Mesodermal cell (in vitro differentiated cells): ENCODE measurements at regions not wholly inside any gene's neighbourhood (a gene's known extent, or its start where the extent isn't known, plus 50 kb on each side); places are given as distances from the start of the nearest gene placed in this dataset.
"Not testable (repeated sequence)": the region's sequence is repeated elsewhere in the genome, so short reads cannot be mapped to it uniquely, and the experiment has no call there.

Experiments used
- H3K27ac ChIP-seq: 2 replicates; pipeline ENCODE4 v1.7.0; 2013; ENCODE audit warnings: mild to moderate bottlenecking, low read depth, low read length, moderate library complexity; ENCODE audit not compliant: severe bottlenecking
- H3K36me3 ChIP-seq: 2 replicates; pipeline ENCODE4 v1.7.1; 2013; ENCODE audit warnings: mild to moderate bottlenecking, low read length, moderate library complexity; ENCODE audit not compliant: control insufficient read depth, insufficient read depth
- H3K4me1 ChIP-seq: one replicate; pipeline ENCODE4 v1.7.1; 2013; ENCODE audit warnings: mild to moderate bottlenecking, low read length; ENCODE audit not compliant: insufficient read depth, control insufficient read depth, poor library complexity, severe bottlenecking
- H3K4me3 ChIP-seq: 2 replicates; pipeline ENCODE4 v1.7.0; 2013; ENCODE audit warnings: low read length, control low read depth, mild to moderate bottlenecking; ENCODE audit not compliant: insufficient read depth, poor library complexity, severe bottlenecking; ENCODE audit errors: extremely low read depth
- H3K9me3 ChIP-seq: 2 replicates; pipeline ENCODE4 v1.7.1; 2013; ENCODE audit warnings: mild to moderate bottlenecking, low read length, moderate library complexity; ENCODE audit not compliant: control insufficient read depth
- WGBS, 2 experiments: methylation state at CpG; one replicate each; pipeline ENCODE4 v1.1.5; 2013; ENCODE audit warnings: missing lambda C conversion rate in 2 of 2; ENCODE audit not compliant: insufficient coverage in 2 of 2; 5-methylcytosine and 5-hydroxymethylcytosine counted together

DNA sequence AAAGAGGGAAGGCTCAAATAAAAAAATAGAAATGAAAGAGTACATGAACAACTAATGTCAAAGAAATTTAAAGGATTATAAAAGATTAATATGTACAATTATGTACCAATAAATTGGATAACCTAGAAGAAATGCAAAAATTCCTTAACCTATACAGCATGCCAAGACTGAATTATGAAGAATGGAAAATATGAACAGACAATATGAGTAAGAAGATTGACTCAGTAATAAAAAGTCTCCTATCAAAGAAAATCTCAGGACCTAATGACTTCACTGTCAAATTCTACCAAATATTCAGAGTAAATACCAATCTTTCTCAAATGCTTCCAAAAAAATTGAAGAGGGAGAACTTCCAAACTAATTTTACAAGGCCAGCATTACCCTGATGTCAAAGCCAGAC lies 120.2 kb upstream of the SPOPL start:
- Histone ChIP-seq H3K9me3 (no peaks in the 10 kb centered on the region), H3K4me1 (no peaks in the 10 kb centered on the region), H3K4me3 (no peak overlapping the region), H3K36me3 (no peaks in the 10 kb centered on the region), H3K27ac (no peak overlapping the region)

DNA sequence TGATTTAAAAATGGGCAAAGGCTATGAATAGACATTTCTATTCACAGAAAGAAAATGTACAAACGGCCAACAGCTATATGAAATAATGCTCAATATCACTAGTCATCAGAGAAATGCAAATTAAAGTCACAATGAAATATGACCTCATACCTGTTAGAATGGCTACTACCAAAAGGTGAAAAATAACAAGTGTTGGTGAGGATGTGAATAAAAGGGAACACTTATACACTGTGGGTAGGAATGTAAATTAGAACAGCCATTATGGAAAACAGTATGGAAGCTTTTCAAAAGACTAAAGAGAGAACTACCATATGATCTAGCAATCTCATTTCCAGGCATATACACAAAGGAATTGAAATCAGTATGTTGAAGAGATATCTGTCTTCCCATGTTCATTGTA lies 118.9 kb upstream of the SPOPL start:
- no peaks in the 10 kb centered on the region for H3K9me3 ChIP-seq
- H3K27ac ChIP-seq: no peak overlapping the region
- no CpG with 5 or more reads among the region's 1 CpG for WGBS, 2 experiments
- H3K36me3 ChIP-seq: no peaks in the 10 kb centered on the region
- H3K4me3 ChIP-seq: no peak overlapping the region
- no peaks in the 10 kb centered on the region for H3K4me1 ChIP-seq

DNA sequence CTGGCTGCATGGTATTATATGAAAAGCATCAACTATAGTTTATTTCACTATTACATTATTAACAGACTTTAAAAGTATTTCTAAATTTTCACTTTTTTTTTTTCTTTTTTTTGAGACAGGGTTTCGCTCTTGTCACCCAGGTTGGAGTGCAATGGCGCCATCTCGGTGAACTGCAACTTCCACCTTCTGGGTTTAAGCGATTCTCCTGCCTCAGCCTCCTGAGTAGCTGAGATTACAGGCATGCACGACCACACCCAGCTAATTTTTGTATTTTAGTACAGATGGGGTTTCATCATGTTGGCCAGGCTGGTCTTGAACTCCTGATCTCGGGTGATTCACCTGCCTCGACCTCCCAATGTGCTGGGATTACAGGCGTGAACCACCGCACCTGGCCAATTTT lies 115.4 kb upstream of the SPOPL start:
- H3K36me3 ChIP-seq, H3K27ac ChIP-seq, H3K4me3 ChIP-seq, H3K9me3 ChIP-seq, H3K4me1 ChIP-seq: not testable (repeated sequence)
- WGBS, 2 experiments: 79% methylated on average over 4 of the region's 9 CpGs; no CpG with 5 or more reads in 1 of the 2 experiments

DNA sequence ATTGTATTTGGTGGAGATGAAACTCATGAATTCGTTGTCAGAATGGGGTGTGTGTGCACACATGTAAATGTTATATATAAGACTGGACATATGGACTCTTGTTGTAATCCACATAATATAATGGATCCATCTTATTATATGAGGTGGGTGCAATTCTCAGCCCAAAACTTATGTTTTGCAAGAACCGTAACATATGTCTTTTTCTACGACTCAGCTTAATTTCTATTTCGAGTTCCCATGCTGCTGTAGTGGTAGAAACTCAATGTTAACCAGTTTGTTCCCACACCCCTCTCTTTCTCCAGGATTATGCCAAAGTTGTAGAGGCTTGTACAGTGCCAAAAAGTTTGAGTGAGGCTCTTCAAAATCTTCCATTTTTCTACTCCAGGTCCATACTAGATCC lies 112.5 kb upstream of the SPOPL start:
- Histone ChIP-seq H3K4me1 (no peaks in the 10 kb centered on the region), H3K9me3 (no peaks in the 10 kb centered on the region), H3K36me3 (no peaks in the 10 kb centered on the region), H3K4me3 (no peak overlapping the region), H3K27ac (no peak overlapping the region)
- 95% methylated on average over 3 of the region's 4 CpGs; no CpG with 5 or more reads in 1 of the 2 experiments for WGBS, 2 experiments

DNA sequence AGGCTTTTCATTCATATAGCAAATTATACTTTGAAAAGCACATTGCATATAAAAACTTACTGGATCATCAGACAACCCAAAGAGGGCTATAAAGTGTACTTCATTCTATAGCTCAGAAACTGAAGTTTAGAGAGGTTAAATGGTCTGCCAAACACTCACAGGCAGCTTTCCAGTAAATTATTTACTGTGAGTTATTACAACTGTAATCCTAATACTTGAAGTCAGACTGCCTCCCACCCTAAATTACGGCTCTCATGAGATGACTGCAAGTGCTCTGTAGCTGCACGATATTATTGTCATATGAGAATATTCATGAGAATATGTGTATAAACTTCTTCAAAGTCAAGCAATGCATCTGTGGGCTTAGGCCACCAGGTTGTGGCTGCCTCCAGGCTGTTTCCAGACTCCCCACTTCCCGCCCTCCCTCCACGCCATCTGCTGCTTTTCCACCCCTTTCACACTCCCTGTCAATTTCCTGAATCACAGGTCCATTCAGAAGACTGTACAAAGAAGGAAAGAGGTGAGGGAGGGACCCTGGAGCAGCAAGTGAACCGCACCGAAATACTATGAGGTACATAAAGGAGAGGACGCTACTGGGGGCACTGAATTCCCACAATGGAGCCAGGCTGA lies 111.1 kb upstream of the SPOPL start:
- Histone ChIP-seq H3K4me3 (no peak overlapping the region), H3K4me1 (no peaks in the 10 kb centered on the region), H3K27ac (no peak overlapping the region), H3K9me3 (no peaks in the 10 kb centered on the region), H3K36me3 (no peaks in the 10 kb centered on the region)
- 97 to 100% methylated on average over 3 of the region's 7 CpGs for WGBS, 2 experiments

DNA sequence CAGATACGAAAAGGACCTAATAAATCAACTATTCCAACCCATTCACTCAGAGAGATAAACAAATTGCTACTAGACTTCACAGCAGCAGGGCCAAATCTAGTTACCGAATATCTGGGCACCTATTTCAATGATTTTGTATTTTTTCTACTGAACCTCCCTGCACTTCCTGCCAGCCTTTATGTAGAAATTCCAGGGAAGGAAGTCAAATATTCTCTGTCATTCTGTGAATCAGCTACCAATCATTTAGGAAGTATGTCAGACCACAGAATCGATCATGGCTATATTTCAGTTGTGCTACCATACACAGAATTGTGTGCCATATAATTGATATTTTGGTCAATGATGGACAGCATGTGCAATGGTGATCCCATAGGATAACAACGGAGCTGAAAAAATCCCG lies 109.6 kb upstream of the SPOPL start:
- no peak overlapping the region for H3K27ac ChIP-seq
- no peaks in the 10 kb centered on the region for H3K9me3 ChIP-seq
- no peaks in the 10 kb centered on the region for H3K4me1 ChIP-seq
- 88 to 100% methylated on average over 2 of the region's 5 CpGs for WGBS, 2 experiments
- H3K36me3 ChIP-seq: no peaks in the 10 kb centered on the region
- H3K4me3 ChIP-seq: no peak overlapping the region

DNA sequence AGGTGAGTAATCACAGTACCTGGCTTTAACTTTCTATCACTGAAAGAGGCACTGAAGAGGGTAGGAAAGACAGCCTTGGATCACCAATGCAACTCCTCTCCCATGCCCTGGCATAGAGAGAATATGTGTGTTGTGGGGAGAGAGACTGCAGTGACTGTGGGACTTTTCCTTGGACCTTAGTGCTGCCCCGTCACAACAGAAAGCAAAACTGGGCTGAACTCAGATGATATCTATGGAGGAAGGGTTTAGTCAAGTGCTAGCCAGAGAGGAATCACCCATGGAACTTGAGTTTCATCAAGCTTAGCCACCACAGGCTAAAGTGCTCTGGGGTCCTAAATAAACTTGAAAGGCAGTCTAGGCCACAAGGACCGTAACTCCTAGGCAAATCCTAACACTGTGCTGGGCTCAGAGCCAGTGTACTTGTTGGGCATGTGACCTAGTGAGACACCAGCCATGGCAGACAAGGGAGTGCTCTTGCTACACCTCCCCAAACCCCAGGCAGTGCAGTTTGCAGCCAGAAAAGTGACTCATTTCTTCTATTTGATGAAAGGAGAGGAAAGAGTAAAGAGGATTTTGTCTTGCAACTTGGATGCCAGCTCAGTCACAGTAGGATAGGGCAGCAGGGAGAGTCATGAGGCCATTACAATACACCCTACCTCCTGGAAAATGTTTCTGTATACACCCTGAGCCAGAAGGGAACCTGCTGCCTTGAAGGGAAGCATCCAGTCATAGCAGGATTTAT lies 105.8 kb upstream of the SPOPL start:
- 94 to 95% methylated on average over 2 of the region's 2 CpGs for WGBS, 2 experiments

DNA sequence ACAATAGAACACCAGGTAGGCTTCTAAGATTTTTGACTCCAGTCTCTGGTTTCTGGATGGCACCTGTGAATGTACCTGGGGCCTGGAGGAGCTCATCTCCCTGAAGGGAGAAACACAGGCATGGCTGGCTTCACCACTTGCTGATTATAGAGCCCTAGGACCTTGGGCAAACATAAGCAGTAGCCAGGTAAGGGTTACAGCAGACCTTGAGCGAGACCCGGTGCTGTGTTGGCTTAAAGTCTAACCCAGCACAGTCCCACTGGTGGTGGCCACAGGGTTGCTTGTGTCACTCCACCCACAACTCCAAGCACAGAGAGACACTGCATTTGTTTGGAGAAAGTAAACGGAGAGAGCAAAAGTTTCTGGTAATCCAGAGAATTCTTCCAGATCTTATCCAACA lies 104.7 kb upstream of the SPOPL start:
- H3K27ac ChIP-seq: no peak overlapping the region
- no peaks in the 10 kb centered on the region for H3K9me3 ChIP-seq
- H3K36me3 ChIP-seq: no peaks in the 10 kb centered on the region
- 100% methylated on average over 2 to 3 of the region's 3 CpGs for WGBS, 2 experiments
- H3K4me3 ChIP-seq: no peak overlapping the region
- no peaks in the 10 kb centered on the region for H3K4me1 ChIP-seq

More for the DNA sequence above, 105.8 kb upstream of the SPOPL start:
- Histone ChIP-seq H3K4me3 (no peak overlapping the region), H3K9me3 (no peaks in the 10 kb centered on the region), H3K36me3 (no peaks in the 10 kb centered on the region), H3K27ac (no peak overlapping the region), H3K4me1 (no peaks in the 10 kb centered on the region)

DNA sequence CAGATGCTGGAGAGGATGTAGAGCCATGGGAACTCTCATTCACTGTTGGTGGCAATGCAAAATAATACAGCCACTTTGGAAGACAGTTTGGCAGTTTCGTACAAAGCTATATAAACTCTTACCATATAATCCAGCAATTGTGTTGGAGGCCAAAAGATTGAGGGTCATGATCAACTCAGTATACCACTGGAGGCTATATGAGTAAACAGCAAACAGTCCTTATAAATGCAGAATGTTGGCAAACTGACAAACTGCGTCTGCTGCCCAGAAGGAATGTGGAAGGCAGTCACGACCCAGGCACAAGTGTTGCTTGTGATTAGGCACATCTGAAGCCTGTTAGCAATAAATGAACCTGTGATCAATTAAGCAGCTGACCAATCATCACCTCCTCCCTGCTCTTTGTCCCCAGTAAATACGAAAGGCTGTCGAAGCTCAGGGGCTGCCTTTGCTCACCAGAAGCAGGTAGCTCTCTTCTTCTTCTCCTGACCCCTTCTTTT lies 98.1 kb upstream of the SPOPL start:
- H3K27ac ChIP-seq: no peak overlapping the region
- no peaks in the 10 kb centered on the region for H3K36me3 ChIP-seq
- H3K4me3 ChIP-seq: no peak overlapping the region
- 89 to 91% methylated on average over 3 to 4 of the region's 5 CpGs for WGBS, 2 experiments
- no peaks in the 10 kb centered on the region for H3K9me3 ChIP-seq
- H3K4me1 ChIP-seq: no peaks in the 10 kb centered on the region

DNA sequence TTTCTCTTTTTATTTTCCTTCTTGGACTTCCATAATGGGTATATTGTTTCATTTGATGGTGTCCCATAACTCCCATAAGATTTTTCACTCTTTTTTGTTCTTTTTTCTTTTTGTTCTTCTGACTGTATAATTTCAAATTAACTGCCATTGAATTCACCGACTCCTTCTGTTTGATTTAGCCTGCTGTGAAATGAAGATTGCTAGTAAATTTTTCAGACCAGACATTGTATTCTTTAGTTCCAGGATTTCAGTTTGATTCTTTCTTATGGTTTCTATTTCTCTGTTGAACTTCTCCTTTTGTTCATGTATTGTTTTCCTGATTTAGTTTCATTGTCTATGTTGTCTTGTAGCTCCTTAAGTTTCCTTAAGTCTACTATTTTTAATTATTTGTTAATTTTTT lies 87.6 kb upstream of the SPOPL start:
- Histone ChIP-seq H3K9me3 (no peaks in the 10 kb centered on the region), H3K4me1 (no peaks in the 10 kb centered on the region), H3K27ac (no peak overlapping the region), H3K36me3 (no peaks in the 10 kb centered on the region), H3K4me3 (no peak overlapping the region)
- 80% methylated on average over 1 of the region's 1 CpG; no CpG with 5 or more reads in 1 of the 2 experiments for WGBS, 2 experiments

DNA sequence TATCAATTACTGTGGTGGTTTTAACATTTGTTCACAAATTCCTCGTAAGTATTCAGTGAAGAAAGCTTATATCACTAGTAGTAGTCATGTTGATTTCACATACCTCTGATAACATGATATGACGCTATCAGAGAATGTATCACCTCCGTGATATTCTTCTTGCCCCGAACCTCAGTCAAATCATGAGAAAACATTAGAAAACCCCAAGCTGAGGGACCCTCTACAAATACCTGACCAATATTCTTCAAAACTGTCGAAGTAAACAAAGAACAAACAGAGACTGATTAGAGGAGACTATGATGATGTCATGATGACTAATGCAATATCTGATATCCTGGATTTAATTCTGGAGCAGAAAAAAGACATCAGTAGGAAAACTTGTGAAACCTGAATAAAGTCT lies 85.6 kb upstream of the SPOPL start:
- 0% methylated on average over 1 of the region's 5 CpGs; no CpG with 5 or more reads in 1 of the 2 experiments for WGBS, 2 experiments
- H3K4me1 ChIP-seq: no peaks in the 10 kb centered on the region
- H3K4me3 ChIP-seq: no peak overlapping the region
- H3K27ac ChIP-seq: no peak overlapping the region
- no peaks in the 10 kb centered on the region for H3K36me3 ChIP-seq
- no peaks in the 10 kb centered on the region for H3K9me3 ChIP-seq
